CD4-positive, alpha-beta T cell treated with Interleukin-15 for 4 hours (primary cell): ENCODE measurements at regions not wholly inside any gene's neighbourhood (a gene's known extent, or its start where the extent isn't known, plus 50 kb on each side); places are given as distances from the start of the nearest gene placed in this dataset.

Experiments
- DNase-seq: peaks from one replicate; pipeline ENCODE4 v3.0.0-alpha.2; 2020; ENCODE audit warnings: low spot score

DNA sequence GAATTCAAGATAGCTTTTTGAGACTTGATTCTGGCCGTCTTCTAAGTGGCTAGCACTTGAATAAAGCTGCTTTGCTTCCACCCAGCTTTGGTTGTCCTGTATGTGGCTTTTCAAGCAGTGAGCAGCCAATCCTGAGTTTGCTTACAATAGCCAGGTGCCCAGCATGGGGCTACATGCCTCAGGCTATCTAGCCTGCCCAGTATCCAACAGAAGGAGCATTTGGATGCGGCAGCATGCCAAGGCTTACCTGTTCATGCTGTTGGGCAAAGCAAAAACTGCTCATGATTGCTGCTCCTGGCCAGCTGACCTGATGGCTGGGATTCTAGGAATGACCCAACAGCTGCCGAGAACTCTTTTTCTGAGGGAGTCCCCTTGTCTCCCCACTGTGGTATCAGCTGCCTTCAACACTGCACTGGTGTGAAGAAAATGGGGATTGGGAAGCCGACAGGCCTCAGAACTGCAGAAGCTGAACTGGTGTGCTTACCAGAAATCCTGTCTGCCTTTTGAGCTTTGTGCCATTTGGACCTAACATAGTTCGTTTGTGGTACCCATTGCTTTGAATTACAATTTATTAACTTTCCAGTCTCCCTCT, 618.9 kb upstream of the IGFBP3 start:
- DNase-seq, result no peak

DNA sequence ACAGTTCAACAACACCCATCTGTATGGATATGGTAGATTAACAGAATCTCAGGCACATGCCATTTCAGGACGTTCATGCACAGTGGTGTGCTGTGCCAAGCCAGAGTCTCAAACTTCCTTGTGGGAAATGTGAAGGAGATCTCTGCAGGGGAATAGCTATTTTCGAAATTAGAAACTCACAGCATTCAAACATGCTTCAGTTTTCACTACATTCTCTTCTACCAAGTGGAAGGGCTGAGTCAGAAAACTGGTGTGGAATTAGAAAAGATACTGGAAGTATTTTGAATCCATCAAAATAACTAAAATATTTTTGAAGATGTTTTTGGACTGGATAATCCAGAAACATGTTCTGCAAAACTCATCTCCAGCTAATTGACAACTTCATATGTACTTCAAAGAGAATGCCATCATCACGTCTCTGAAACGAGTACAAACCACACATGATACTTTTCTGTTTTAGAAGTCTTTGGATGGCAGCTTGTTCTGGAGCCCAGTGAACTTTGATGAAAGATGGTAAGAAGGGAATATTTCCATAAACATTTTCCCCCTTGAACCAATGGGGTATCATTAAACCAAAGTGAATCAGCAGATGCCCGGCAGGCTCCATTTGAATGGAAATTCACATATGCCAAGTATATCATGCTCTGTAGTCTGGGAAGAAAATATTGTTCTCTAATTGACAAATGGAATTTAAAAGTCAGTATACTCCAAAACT, 616.3 kb upstream of the IGFBP3 start:
- no peak for DNase-seq

DNA sequence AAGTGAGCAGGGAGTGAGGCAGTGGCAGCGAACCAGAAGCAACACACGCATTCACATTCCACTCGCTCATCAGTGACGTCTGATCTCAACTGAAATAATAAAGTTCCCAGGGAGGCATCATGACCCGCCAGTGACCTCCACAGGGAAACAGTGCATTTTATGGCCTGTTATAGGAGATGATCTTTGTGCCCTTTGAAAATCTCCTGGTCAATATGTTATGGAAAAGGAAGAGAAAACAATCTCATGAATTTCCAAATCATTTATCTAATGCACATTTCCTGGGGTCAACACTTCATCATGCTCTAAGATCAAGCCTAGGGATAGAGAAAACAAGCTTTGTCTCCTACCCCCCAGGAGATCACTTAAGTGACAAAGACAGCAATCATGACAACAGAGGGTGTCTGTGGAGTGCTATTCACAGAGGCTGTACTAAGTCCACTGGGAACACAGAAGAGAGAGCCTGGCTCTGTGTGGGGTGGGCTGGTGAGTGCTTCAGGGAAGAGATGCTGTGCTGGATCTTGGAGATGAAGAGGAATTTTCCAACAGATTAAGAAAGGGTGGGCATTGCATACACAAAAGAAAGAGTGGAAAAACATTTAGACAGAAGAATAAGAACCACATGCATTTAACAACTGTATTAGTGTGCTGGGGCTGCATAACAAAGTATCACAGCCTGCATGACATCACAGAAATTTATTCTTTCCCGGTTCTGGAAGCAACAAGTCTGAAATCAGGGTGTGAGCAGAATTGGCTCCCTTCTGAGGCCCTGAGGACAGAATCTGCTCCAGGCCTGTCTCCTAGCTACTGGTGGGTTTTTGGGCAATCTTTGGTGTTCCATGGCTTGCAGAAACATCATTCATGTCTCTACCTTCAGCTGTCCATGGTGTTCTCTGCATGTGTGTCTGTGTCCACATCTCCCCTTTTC, 613.9 kb upstream of the IGFBP3 start:
- no peak for DNase-seq

DNA sequence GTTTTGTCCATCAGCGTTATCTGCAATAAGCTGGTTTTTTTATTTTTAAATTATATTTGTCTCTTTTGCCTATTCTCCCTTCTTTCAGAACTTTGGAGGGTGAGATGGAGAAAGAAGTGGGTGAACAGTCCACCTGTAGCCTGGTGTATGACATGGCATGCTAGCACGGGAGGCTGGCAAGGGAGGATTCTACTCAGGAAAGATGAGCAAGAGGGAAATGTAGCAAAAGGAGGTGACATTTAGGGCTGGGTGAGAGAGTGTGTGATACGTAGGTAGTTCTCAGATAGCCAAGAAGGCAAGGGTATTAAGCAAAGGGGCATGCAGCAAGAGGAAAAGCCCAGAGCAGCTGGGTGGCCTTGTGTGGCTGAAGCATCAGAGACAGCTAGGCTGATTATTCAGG, 612.9 kb upstream of the IGFBP3 start:
- no peak for DNase-seq

DNA sequence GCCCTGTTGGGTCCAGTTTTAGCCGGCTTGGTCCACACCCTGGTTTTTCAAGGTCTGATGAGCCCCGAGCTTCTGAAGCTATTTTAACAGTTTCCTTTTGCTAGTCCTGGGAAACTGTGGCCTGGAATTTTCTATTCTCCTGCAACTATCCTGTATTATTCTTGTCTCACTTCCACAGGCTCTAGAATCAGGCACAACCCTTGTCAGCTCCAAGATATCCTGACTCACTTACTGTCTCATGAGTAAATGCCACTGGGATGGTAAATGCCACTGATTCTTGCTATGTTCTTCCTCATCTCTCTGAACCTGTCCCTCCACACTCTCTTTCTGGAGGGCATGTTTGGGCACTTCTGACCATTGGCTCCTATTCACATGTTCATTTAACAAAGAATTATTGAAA, 611.5 kb upstream of the IGFBP3 start:
- no peak for DNase-seq

DNA sequence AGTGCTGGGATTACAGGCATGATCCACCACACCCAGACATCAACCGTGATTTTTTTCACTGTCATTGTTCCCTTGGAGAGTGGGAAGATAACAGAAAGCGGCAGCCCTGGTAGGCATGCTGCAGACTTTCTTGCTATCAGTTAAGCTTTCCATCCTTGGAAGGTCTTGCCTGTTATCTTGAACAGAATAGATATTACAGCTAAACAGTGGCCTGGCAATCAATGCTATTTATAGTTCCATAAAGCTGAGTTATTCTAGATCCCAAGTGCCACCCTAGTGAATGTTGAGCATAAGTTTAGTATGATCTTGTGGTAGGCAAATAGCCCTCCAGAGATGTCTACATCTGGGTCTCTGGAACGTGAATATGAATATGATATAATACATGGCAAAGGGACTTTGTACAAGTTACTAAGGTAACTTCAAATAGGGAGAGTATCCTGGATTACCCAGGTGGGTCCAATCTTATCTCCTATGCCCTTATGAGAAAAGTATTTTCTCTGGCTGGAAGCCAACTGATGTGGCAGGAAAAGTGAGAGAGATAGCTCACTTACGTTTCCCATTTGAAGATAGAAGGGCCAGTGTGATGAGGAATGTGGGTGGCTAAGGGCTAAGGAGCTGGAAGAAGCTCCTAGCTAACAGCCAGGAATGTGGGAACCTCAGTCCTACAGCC, 609.1 kb upstream of the IGFBP3 start:
- no peak for DNase-seq

DNA sequence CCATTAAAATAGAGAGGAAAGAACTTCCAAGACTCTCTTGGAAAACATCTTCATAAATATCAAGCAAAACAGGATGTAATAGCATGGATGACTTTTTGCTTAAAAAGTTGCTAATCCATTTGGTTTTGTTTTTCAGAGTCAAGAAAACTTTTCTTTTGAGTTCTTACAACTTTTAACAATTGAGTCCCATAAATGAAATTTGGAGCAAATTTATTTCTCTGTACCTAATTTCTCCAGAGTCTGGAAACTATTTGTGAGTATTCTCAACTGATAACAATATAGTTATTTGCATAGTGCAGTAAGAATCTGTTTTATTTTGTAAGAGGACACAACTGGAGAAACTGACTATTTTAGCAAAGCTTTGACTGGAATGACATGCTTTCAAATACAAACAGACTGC, 606.3 kb upstream of the IGFBP3 start:
- no peak for DNase-seq

DNA sequence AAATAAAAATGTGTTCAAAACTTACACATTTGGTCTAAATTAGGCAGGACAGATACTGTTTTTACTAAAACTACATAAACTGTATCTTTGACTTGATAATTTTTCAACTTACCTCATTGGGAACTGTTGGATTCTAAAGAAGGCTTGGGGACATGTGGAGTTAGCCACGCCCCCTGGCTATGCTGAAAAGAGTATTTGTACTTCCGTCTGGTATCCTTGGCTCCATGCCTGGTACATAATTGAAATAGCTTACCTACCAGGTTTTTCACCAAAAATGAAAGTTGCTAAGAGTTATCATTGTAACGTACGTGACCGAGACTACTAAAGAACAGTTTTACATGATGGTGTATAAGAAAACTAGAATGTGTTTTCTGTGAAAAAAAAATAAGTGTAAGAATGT, 604.8 kb upstream of the IGFBP3 start:
- DNase-seq, result no peak

DNA sequence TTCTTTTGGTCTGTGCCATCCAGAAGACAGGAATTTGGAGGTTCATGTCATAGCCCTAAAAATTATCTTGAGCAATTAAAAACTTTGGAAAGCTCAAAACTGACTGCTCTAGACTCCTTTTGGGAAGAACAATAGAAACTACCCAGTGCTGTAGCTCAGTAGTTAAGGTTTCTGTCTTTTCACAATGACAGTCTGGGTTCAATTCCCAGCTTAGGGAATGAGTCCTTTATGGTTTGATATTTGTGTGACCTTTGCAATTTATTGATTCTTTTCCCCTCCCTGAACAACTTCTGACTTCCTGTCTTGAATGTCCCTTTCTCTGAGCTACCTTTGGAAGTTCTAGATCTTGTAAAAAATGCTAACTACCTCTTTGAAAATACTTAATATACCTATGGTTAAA, 603.3 kb upstream of the IGFBP3 start:
- no peak for DNase-seq

DNA sequence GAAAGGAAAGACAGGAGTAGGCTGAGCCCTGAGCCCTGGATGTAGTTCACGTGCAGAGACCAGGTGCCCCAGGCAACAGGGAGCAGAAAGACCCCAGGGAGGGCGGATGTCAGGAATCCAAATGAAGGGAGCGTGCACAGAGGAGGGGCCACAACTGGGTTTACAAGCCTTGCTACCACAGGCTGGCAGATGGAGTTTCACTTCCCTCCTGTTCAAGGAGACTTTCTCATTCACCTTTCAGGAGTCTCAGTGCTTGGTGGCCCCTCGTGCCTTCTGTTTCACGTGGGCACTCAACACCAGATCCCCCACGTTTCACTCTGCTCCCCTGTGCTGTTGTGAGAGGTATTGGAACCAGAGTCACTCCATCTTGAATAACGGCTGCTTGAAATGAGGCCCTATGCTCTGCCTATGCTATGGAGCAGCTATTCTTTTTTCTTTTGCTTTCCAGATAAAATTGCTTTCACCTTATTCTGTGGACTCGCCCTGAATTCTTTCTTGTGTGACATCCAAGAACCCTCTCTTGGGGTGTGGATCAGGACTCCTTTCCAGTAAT, 601.4 kb upstream of the IGFBP3 start:
- no peak for DNase-seq

DNA sequence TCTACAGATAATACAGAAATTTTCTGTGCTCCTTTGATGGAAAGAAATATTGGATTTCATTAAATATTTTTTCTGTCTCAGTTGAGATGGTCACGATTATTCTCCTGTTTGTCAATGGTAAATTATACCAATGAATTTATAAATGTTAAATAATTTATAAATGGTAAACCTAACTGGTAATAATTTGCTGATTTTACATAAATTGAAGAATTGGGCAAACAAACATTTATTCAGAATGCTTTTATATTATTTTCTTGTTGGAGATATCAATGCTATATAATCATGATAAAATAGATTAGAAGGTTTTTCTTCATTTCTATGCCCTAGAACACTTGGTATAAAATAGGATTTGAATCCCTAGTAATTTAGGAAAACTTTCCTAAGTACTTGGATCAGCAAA, 597.6 kb upstream of the IGFBP3 start:
- DNase-seq, result no peak

DNA sequence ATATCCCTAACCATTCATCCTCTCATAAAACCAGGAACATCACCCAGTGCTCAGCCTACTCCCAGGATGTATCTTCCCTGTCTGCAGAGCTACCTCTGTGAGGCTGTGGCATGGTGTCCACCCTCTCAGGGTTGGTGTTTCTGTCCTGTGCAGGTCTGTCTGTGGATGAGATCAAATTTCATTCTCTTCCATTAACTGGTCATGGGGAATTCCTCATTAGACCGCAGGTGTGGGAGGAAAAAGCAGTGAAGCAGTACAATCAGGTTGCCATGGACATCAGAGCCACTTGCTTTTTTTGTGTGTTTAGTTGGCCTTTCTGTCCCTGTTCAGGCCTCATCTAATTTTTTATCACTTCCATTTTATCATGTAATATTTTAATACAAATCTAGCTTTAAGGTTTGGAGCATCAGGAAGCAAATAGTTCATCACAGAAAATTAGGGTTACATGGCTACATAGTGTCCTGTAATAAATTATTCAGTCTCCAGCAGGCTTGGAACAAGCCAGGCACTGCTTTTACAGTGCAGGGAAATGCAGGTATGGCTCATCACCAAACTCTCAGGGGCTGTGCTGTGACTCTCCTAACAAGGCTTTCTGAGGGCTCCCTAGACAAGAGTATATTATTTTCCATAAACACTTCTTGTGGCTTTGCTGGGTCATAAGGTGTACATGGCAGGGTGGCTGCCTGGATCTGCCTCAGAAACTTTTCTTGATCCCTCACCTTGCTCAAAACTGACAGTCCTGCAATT, 594.9 kb upstream of the IGFBP3 start:
- no peak for DNase-seq

DNA sequence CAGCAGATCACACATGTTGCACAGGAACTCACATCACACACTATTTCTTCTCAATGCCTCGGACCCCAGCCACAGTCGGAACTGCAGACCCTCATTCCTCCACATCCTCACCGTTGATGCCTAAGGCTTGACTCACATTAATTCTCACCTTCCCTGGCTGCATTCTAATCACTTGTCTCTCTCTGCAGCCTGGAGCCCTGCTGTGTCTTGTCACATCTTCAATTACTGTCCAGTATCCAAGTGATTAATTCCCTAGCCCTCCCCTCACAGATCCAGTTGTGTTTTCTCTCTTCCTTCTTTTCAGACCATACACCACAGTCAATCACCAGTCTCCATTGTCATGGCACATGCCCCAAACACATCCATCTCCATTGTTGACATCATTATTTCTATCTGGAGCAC, 592.4 kb upstream of the IGFBP3 start:
- DNase-seq, result no peak

DNA sequence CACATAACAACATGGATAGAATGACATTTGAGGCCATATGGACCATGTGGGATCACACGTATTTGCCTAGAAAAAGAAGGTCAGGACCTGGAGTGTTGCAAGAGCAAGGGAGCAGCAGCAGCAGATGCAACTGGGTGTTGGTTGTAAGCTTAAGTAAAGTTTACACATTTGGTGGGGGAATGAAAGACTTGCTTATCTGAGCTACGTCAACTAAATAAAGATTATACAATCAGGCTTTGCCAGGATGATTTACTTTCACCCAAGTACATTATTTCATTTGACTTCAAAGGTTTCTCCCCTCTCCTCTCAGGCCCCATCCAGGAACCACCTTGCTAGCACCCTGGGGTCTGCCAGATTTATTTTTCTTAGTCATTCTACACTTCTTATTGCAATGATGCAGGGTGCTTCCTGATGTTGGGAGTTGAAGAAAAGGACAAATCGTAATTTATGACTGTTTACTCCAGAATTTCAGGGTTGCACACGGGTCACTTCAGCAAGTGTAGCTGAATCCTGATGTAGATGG, 591.9 kb upstream of the IGFBP3 start:
- no peak for DNase-seq

DNA sequence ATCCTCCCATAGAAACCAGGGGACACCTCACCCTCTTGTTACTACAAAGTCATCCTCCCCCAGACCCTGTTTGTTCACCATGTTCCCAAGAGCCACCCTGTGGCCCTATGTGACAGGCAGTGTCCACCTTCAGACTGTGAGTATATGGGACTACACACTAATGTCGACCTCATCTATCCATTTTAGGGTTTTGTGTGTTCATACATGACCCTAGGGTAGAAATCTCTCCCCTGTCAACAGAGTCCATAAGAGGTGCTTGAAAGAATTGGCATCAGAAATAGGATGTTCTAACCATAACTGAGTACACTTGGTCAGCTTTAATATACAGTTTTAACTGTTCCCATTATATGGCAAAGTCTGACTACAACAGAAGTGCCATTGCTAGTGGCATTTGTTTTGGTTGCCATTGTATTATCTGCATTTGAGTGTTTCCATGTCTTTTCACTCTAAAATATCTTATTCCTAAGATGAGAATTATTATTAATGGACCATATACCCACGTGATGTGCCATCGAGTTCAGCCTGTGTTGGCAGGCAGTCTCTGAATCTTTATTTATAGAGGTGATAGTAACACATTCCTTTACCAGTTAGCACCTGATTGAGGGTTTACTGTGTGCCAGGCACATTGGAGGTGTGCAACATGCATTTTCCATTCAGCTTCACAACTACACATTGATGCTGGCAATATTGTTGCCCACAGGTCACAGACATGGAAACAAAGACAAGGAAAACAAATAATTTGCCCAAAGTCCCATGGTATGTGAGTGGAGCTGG, 590.6 kb upstream of the IGFBP3 start:
- no peak for DNase-seq

DNA sequence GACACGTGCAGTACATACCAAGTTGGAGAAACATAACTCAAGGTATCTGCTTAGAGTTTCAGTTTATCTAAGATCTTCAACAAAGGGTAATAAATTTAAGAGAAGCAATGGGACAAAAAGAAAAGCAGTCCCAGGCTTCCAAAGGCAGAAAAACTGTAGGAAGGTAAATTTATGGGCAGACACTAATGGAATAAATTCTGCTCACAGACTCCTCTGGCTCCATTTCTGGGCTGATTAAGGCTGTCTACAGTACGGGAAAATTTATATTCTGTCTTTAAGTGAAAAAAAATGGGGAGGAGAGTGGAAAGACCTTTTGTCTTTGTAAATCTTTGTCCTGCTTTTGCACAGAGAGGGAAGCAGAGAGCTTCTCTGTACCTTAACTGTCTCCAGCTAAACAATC, 587.5 kb upstream of the IGFBP3 start:
- no peak for DNase-seq

DNA sequence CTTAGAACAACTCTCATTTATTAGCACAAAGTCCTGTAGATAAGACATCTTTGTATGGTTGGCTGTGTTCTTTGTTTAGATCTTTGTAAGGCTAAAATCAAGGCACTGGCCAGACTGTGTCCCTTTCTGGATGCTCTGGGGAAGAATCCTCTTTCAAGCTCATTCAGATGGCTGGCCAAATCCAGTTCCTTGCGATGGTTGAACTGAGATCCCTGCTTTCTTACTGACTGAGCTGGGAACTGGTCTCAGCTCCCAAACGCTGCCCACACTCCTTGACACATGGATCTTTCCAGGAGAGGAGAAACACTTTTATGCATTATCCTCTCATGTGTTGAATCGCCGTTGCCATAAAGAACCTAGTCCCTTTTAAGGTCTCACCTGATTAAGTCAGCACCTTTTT, 586.5 kb upstream of the IGFBP3 start:
- DNase-seq, result no peak

DNA sequence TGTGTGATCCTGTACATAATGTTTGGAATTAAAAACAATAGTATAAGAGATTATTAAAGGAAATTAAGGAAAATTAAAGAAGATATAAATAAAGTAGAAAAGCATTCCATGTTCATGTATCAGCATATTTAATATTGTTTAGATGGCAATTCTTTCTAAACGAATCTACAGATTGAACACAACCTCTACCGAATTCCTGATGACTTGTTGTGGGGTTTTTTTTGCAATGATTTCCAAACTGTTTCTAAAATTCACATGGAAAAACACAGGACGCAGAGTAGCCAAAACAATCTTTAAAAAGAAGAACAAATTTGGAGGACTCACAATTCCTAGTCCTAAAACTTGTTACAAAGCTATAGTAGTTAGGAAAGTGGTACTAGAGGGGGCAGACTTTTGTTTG, 573.4 kb upstream of the IGFBP3 start:
- DNase-seq, result no peak

DNA sequence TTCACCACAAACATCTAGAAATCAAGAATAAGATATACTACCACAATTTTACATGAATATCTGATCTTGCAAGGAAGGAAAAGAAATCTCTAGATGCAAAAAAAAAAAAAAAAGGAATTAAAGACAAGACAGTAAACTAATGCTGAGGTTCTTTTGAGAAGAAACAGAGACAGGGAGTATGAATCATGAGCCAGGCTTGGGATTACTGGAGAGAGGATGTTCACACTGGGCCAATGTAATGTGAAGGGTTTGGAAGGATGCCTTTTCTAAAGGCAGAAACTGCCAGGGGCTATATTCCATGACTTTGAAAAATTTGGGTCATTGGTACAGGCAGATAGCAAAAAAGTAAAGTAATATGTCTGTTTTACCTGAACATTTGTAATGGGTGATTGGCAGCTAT, 573.0 kb upstream of the IGFBP3 start:
- no peak for DNase-seq

DNA sequence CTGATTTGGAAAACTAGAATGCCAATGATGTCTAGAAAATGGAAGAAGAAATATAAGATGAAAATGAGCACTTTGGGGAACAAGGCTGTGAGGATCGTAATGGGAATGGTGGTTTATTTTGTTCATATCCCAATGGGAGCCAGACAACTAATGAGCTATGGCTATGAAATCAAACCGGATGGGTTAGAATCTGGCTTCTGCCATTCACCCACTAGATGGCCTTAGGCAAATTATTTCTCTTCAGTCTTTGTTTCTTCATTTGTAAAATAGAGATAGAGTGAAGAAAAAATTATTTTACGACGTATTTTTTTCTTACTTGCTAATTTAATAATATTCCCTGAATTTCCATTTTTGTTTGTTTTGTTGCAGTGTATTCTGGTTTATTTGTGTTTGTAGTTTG, 572.1 kb upstream of the IGFBP3 start:
- DNase-seq, result no peak

DNA sequence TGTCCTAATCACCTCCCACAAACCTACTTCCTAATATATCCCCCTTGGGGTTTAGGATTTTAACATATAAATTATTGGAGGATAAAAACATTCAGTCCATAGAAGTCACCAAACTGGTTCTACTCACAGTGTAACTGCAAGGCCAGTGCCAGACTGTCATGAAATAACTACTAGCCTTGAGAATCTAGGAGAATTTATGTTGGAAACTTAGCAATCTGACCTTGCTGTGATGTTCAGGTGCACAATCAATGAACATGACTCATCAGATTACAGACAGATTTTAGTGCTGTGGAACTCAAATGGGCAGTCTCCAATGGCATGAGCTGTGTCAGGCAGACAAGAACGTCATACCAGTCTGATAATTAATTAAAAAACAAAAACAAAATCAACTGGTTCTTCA, 571.4 kb upstream of the IGFBP3 start:
- no peak for DNase-seq
